Psoas muscle (tissue), 7 donors: ENCODE measurements at regions not wholly inside any gene's neighbourhood (a gene's known extent, or its start where the extent isn't known, plus 50 kb on each side); places are given as distances from the start of the nearest gene placed in this dataset.

Source experiments
- ATAC-seq, 4 donors: fragments of 200-7000 bp; cut with Tn5 transposase; one replicate each; pipeline ENCODE4 v1.9.1; 2020; ENCODE audit warnings: moderate library complexity in 3 of 4, mild to moderate bottlenecking in 2 of 4
- DNase-seq, 2 donors: peaks; one replicate each; pipeline ENCODE4 v3.0.0-alpha.2; 2020
- H3K27ac ChIP-seq: fragments of 200-600 bp; one replicate; pipeline ENCODE4 v1.8.0; 2022
- H3K27me3 ChIP-seq, 3 donors: fragments of 200-600 bp in 1 of 3; one replicate each; pipeline versions ENCODE4 v1.6.1 to v1.8.0; 2013 to 2022; ENCODE audit warnings: low read length in 2 of 3, mild to moderate bottlenecking in 2 of 3, moderate library complexity in 1 of 3; ENCODE audit not compliant: insufficient read depth in 3 of 3
- H3K36me3 ChIP-seq, 2 donors: fragments of 200-600 bp in 1 of 2; one replicate each; pipeline versions ENCODE4 v1.6.1 to v1.8.0; 2013 to 2022; ENCODE audit warnings: low read depth in 1 of 2, mild to moderate bottlenecking in 1 of 2, moderate library complexity in 1 of 2; ENCODE audit not compliant: insufficient read depth in 1 of 2
- H3K4me1 ChIP-seq: fragments of 200-600 bp; one replicate; pipeline ENCODE4 v1.8.0; 2022
- H3K4me3 ChIP-seq: fragments of 200-600 bp; one replicate; pipeline ENCODE4 v1.8.0; 2022; ENCODE audit warnings: mild to moderate bottlenecking
- H3K9me3 ChIP-seq: fragments of 200-600 bp; one replicate; pipeline ENCODE4 v1.8.0; 2022
- CTCF ChIP-seq: fragments of 200-600 bp; IDR thresholded peaks from one replicate; pipeline ENCODE4 v1.8.0; 2022; ENCODE audit warnings: antibody characterized with exemption
- WGBS, 3 donors: extraction: QIAGEN DNeasy Blood & Tissue Kit; methylation state at CpG; one replicate each; pipeline versions ENCODE4 v1.1.6 to v1.1.7; 2013; 5-methylcytosine and 5-hydroxymethylcytosine counted together
- intact Hi-C, 2 donors: fragments of 100-400 bp; cut with DNase I; formaldehyde crosslinking; loops; one replicate each; pipeline versions ENCODE4 v1.11.0 to v1.14.2; 2022
- donor health status: healthy with polysubstance abuse.
- donor health status: DM: no; HTN: no; CAD: no; lungs with moderate emphysema.
- donor health status: Bipolar disorder and iron deficiency.
- donor health status: healthy.
- donor health status: DM: yes; HTN: yes; CAD: no.
- donor health status: DM: no; HTN: no; CAD: no.
- donor health status: DM: yes; HTN: yes; CAD: no.

GRCh38 chr5:5929291-5930020, 448.9 kb downstream of the MED10 start:
- H3K4me3 ChIP-seq: no peak overlapping the region
- no peak for ATAC-seq
- WGBS, 3 donors: 13 to 22% (median 19%) methylated on average over 7 of the region's 7 CpGs
- TF ChIP-seq CTCF: no peak
- peaks cover 0 to 3% (median 0%) of the 10 kb centered on the region in 3 donors for H3K27me3 ChIP-seq
- H3K27ac ChIP-seq: no peak overlapping the region
- no peaks in the 10 kb centered on the region for H3K9me3 ChIP-seq
- DNase-seq: no peak
- no peaks in the 10 kb centered on the region for H3K36me3 ChIP-seq
- intact Hi-C loops: no loop called here
- H3K4me1 ChIP-seq: no peaks in the 10 kb centered on the region

- 75 to 80% (median 78%) methylated on average over 7 of the region's 7 CpGs for WGBS, 3 donors
- Histone ChIP-seq H3K36me3 (no peaks in the 10 kb centered on the region), H3K4me3 (no peak overlapping the region), H3K27ac (no peak overlapping the region), H3K9me3 (no peaks in the 10 kb centered on the region), H3K4me1 (no peaks in the 10 kb centered on the region), H3K27me3 (no peaks in the 10 kb centered on the region)
- TF ChIP-seq CTCF: no peak
- no peak for DNase-seq
- intact Hi-C loops: no loop called here
- no peak for ATAC-seq
These were observed 453.2 kb downstream of the MED10 start for GRCh38 chr5:5925191-5925590.

- no peak for TF ChIP-seq CTCF
- WGBS, 3 donors: 61 to 71% (median 64%) methylated on average over 2 of the region's 2 CpGs
- Histone ChIP-seq H3K9me3 (no peaks in the 10 kb centered on the region), H3K36me3 (no peaks in the 10 kb centered on the region), H3K27me3 (no peaks in the 10 kb centered on the region), H3K27ac (no peak overlapping the region), H3K4me3 (no peak overlapping the region), H3K4me1 (no peaks in the 10 kb centered on the region)
- intact Hi-C loops: no loop called here
- DNase-seq: no peak
- no peak for ATAC-seq
These were observed 458.9 kb downstream of the MED10 start for GRCh38 chr5:5919411-5919810.

- H3K36me3 ChIP-seq: no peaks in the 10 kb centered on the region
- TF ChIP-seq CTCF: no peak
- 81 to 87% (median 82%) methylated on average over 3 of the region's 3 CpGs for WGBS, 3 donors
These were observed 471.6 kb downstream of the MED10 start for GRCh38 chr5:5906778-5907177.

GRCh38 chr5:5905186-5905585, 473.2 kb downstream of the MED10 start:
- Histone ChIP-seq H3K27ac (no peak overlapping the region), H3K9me3 (no peaks in the 10 kb centered on the region), H3K4me1 (no peaks in the 10 kb centered on the region), H3K27me3 (peaks cover 0 to 15% (median 0%) of the 10 kb centered on the region in 3 donors), H3K36me3 (no peaks in the 10 kb centered on the region), H3K4me3 (no peak overlapping the region)
- intact Hi-C loops: no loop called here
- TF ChIP-seq CTCF: no peak
- DNase-seq (no peak), ATAC-seq (no peak)
- WGBS, 3 donors: 61 to 69% (median 64%) methylated on average over 2 of the region's 2 CpGs

More at GRCh38 chr5:5906778-5907177, 471.6 kb downstream of the MED10 start:
- no peak overlapping the region for H3K4me3 ChIP-seq
- no peaks in the 10 kb centered on the region for H3K4me1 ChIP-seq
- no peak overlapping the region for H3K27ac ChIP-seq
- DNase-seq (no peak), ATAC-seq (no peak)
- intact Hi-C loops: no loop called here
- H3K9me3 ChIP-seq: no peaks in the 10 kb centered on the region
- peaks cover 0 to 15% (median 0%) of the 10 kb centered on the region in 3 donors for H3K27me3 ChIP-seq
